ENCODE measurements at regions not wholly inside any gene's neighbourhood (a gene's known extent, or its start where the extent isn't known, plus 50 kb on each side); places are given as distances from the start of the nearest gene placed in this dataset.

- TF ChIP-seq CTCF (IDR thresholded peaks at IDR 0.05): no peak
- DNase-seq (ENCODE audit: low spot score): no peak
- no peak for ATAC-seq (ENCODE audit: low FRiP score)
These were observed 99.8 kb upstream of the COPS8 start for GRCh38 chr2:236985761-236986339.

GRCh38 chr2:236986524-236987330 lies 99.0 kb upstream of the COPS8 start:
- ATAC-seq (ENCODE audit: low FRiP score) (no peak), DNase-seq (ENCODE audit: low spot score) (no peak)
- no peak for TF ChIP-seq CTCF (IDR thresholded peaks at IDR 0.05)

- DNase-seq (ENCODE audit: low spot score) (no peak), ATAC-seq (ENCODE audit: low FRiP score) (no peak)
- TF ChIP-seq CTCF (IDR thresholded peaks at IDR 0.05): no peak
These were observed 97.5 kb upstream of the COPS8 start for GRCh38 chr2:236988216-236988615.

GRCh38 chr2:236988690-236989624 lies 96.7 kb upstream of the COPS8 start:
- DNase-seq (ENCODE audit: low spot score) (no peak), ATAC-seq (ENCODE audit: low FRiP score) (peak; percentile 40)
- no peak for TF ChIP-seq CTCF (IDR thresholded peaks at IDR 0.05)

- DNase-seq (ENCODE audit: low spot score): no peak
- TF ChIP-seq CTCF (IDR thresholded peaks at IDR 0.05): no peak
- no peak for ATAC-seq (ENCODE audit: low FRiP score)
These were observed 95.1 kb upstream of the COPS8 start for GRCh38 chr2:236990552-236990951.

- ATAC-seq (ENCODE audit: low FRiP score): no peak
- TF ChIP-seq CTCF (IDR thresholded peaks at IDR 0.05): no peak
- no peak for DNase-seq (ENCODE audit: low spot score)
These were observed 93.8 kb upstream of the COPS8 start for GRCh38 chr2:236991874-236992273.
